ENCODE measurements at regions not wholly inside any gene's neighbourhood (a gene's known extent, or its start where the extent isn't known, plus 50 kb on each side); places are given as distances from the start of the nearest gene placed in this dataset. TPM values are rescaled to one million over a fixed set of nuclear protein-coding genes. Genes with fewer than 3 reads are reported as not detected.

- Histone ChIP-seq H3K9ac (ENCODE audit: low read depth, low read length) (no peak overlapping the region), H2AK5ac (ENCODE audit: low read depth, low read length) (no peak overlapping the region), H2BK120ac (ENCODE audit: low read depth, low read length) (no peak overlapping the region), H3K4me1 (ENCODE audit: control insufficient read depth, insufficient read depth, low read length) (no peaks in the 10 kb centered on the region), H4K20me1 (ENCODE audit: insufficient read depth, low read length) (no peaks in the 10 kb centered on the region), H4K5ac (ENCODE audit: low read depth, low read length) (no peak overlapping the region), H3K4me3 (ENCODE audit: insufficient read depth, low read depth, low read length) (no peak overlapping the region), H2BK15ac (ENCODE audit: low read depth, low read length) (no peak overlapping the region), H2AFZ (replicated peaks; ENCODE audit: low read length, poor library complexity) (no peak overlapping the region), H3K27ac (ENCODE audit: insufficient read depth, low read length) (no peak overlapping the region), H4K8ac (ENCODE audit: low read depth in 2 of 2, low read length in 2 of 2) (no peak overlapping the region), H3K36me3 (ENCODE audit: control insufficient read depth, insufficient read depth, low read length) (no peaks in the 10 kb centered on the region), H3K27me3 (ENCODE audit: control insufficient read depth, insufficient read depth, low read length) (no peaks in the 10 kb centered on the region), H2AK9ac (replicated peaks; ENCODE audit: low read depth, low read length, poor library complexity) (no peak overlapping the region), H3K9me1 (ENCODE audit: insufficient read depth, low read length) (no peaks in the 10 kb centered on the region), H4K91ac (ENCODE audit: insufficient read depth, low read depth, low read length) (no peak overlapping the region), H3K4ac (ENCODE audit: low read depth, low read length) (no peak overlapping the region), H2BK5ac (ENCODE audit: low read depth, low read length, poor library complexity, severe bottlenecking) (no peak overlapping the region), H3K56ac (ENCODE audit: extremely low read depth, insufficient read depth, low read length) (no peak overlapping the region), H3K14ac (replicated peaks; ENCODE audit: low read depth, low read length) (no peak overlapping the region), H3K79me1 (ENCODE audit: low read depth in 1 of 2, low read length in 2 of 2) (no peaks in the 10 kb centered on the region), H3K4me2 (ENCODE audit: low read depth, low read length) (no peak overlapping the region), H2BK20ac (ENCODE audit: low read depth, low read length) (no peak overlapping the region), H3K23ac (ENCODE audit: low read depth, low read length) (no peak overlapping the region), H3K9me3 (ENCODE audit: control insufficient read depth, insufficient read depth, low read length) (no peaks in the 10 kb centered on the region), H3K18ac (ENCODE audit: low read depth, low read length) (no peak overlapping the region)
- dilution Hi-C loops (cut with HindIII; ENCODE audit: low sequenced_read_pairs, unreplicated experiment) = no loop called here
- ATAC-seq (ENCODE audit: low read depth) (no peak), DNase-seq (no peak)
- intact Hi-C loops (cut with micrococcal nuclease) = no loop called here
- WGBS, 2 experiments (ENCODE audit: extremely low coverage in 2 of 2, insufficient read length in 1 of 2) = no CpG with 5 or more reads among the region's 2 CpGs
- in situ Hi-C loops (cut with MboI; ENCODE audit: low sequenced_read_pairs) = no loop called here
- ChIA-PET CTCF (no interaction called here), POLR2A (ENCODE audit: unreplicated experiment) (no interaction called here)
- BruUV-seq (replicated peaks) = no TSS peak
- TF ChIP-seq FOS (IDR thresholded peaks at IDR 0.05; ENCODE audit: low read depth, low read length) (no peak), MAFK (IDR thresholded peaks at IDR 0.05; ENCODE audit: low read depth, low read length) (no peak), RAD21 (IDR thresholded peaks at IDR 0.05; ENCODE audit: low read length) (no peak), SMC3 (IDR thresholded peaks at IDR 0.05; ENCODE audit: low read depth, low read length) (no peak), NFE2L2 (IDR thresholded peaks at IDR 0.05; ENCODE audit: low read depth, low read length) (no peak), CEBPB (IDR thresholded peaks at IDR 0.05; ENCODE audit: low read depth, low read length) (no peak), USF2 (IDR thresholded peaks at IDR 0.05; ENCODE audit: low read depth, low read length) (no peak), MAZ (IDR thresholded peaks at IDR 0.05; ENCODE audit: borderline replicate concordance, low read depth, low read length) (no peak)
Measured at GRCh38 chr9:75834878-75835277, 55.6 kb upstream of the PCSK5 start.

Small RNA genes in the stretch of these regions (microRNA-seq; reads per million reads assigned to microRNA genes)
- gene RNU6-1228P (ENCODE audit: insufficient read depth, insufficient read length) = not detected

Small RNA genes in the stretch of these regions (small RNA-seq; reads per million reads assigned to genes)
- 0 reads per million in 5 experiments for gene RNU6-1228P
